ENCODE measurements at regions not wholly inside any gene's neighbourhood (a gene's known extent, or its start where the extent isn't known, plus 50 kb on each side); places are given as distances from the start of the nearest gene placed in this dataset.

DNA sequence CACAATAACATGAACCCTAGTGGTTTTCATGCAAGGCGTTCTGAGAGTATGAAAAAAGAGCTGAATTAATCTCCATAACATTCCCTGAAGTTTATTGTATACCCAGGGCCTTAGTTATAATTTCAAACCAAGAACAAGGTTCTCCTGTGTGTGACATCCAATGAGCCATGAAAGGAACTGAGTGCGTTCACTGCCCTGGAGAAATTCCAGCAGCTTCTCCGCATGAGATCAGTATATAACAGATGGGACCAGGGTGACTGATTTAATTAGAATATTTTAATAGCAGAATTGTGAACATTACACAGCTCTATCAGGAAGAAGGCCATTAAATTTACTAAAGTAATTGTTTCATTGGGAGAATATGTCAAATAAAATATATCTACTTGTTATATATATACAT, 1190.5 kb upstream of the SLC10A2 start:
- no peak for TF ChIP-seq EZH2phosphoT487 (IDR thresholded peaks at IDR 0.05; ENCODE audit: low read depth)
- TF ChIP-seq, protein P1, sequence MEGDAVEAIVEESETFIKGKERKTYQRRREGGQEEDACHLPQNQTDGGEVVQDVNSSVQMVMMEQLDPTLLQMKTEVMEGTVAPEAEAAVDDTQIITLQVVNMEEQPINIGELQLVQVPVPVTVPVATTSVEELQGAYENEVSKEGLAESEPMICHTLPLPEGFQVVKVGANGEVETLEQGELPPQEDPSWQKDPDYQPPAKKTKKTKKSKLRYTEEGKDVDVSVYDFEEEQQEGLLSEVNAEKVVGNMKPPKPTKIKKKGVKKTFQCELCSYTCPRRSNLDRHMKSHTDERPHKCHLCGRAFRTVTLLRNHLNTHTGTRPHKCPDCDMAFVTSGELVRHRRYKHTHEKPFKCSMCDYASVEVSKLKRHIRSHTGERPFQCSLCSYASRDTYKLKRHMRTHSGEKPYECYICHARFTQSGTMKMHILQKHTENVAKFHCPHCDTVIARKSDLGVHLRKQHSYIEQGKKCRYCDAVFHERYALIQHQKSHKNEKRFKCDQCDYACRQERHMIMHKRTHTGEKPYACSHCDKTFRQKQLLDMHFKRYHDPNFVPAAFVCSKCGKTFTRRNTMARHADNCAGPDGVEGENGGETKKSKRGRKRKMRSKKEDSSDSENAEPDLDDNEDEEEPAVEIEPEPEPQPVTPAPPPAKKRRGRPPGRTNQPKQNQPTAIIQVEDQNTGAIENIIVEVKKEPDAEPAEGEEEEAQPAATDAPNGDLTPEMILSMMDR (IDR thresholded peaks at IDR 0.05; ENCODE audit: low read depth, low read length), result no peak
- H2AFZ ChIP-seq (ENCODE audit: low read depth, low read length), result no peak overlapping the region
- no peaks in the 10 kb centered on the region for H4K20me1 ChIP-seq (ENCODE audit: insufficient read depth, low read length)
- H3K4me3 ChIP-seq (ENCODE audit: low read length), result no peak overlapping the region
- H3K27ac ChIP-seq (ENCODE audit: low read length), result no peak overlapping the region
- H3K79me2 ChIP-seq (ENCODE audit: low read length), result no peaks in the 10 kb centered on the region
- peaks cover 3% of the 10 kb centered on the region; the same call in 1 of the 2 replicates for H3K9me3 ChIP-seq (ENCODE audit: insufficient read depth, low read length)
- no peak overlapping the region for H3K4me2 ChIP-seq (ENCODE audit: low read length)
- no peaks in the 10 kb centered on the region for H3K27me3 ChIP-seq (ENCODE audit: low read depth, low read length)
- no peak overlapping the region for H3K9ac ChIP-seq (ENCODE audit: low read length)
- no peaks in the 10 kb centered on the region for H3K36me3 ChIP-seq (replicated peaks; ENCODE audit: low read depth, low read length)
- no peaks in the 10 kb centered on the region for H3K4me1 ChIP-seq (ENCODE audit: low read length)

DNA sequence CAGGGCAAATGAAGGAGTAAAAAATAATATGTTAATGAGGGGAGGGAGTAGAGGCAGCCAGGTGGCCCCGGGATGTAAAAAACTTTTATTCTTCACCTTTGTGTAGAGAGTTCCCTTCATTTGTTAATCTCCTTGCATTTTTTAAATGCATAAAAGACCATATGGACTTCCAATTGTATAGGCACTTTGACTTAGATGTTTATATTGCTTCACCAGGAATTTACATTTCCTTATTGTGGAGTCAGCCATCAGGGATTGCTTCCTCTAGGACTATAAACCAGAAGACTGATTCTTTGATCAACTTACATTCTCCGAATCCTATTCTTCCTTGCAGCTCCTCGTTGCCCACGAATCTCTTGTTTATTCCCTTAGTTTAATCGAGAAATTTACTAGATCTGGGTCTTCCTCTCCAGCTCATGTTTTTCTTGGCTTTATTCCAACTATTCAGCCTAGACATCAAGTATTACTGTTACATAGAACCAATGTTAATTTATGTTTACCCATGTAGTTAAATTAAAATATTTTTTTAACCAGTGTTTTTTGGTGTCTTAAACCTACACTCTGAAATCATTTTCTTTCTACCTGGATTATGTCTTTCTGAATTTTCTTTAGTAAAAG, 1187.0 kb upstream of the SLC10A2 start:
- no peaks in the 10 kb centered on the region for H3K79me2 ChIP-seq (ENCODE audit: low read length)
- H3K36me3 ChIP-seq (replicated peaks; ENCODE audit: low read depth, low read length), result no peaks in the 10 kb centered on the region
- H4K20me1 ChIP-seq (ENCODE audit: insufficient read depth, low read length), result no peaks in the 10 kb centered on the region
- no peak overlapping the region for H3K4me3 ChIP-seq (ENCODE audit: low read length)
- peaks cover 5% of the 10 kb centered on the region; the same call in 1 of the 2 replicates for H3K9me3 ChIP-seq (ENCODE audit: insufficient read depth, low read length)
- TF ChIP-seq, protein P1 (IDR thresholded peaks at IDR 0.05; ENCODE audit: low read depth, low read length), result no peak
- TF ChIP-seq EZH2phosphoT487 (IDR thresholded peaks at IDR 0.05; ENCODE audit: low read depth), result no peak
- no peak overlapping the region for H3K9ac ChIP-seq (ENCODE audit: low read length)
- H3K4me1 ChIP-seq (ENCODE audit: low read length), result no peaks in the 10 kb centered on the region
- no peak overlapping the region for H2AFZ ChIP-seq (ENCODE audit: low read depth, low read length)
- no peaks in the 10 kb centered on the region for H3K27me3 ChIP-seq (ENCODE audit: low read depth, low read length)
- H3K27ac ChIP-seq (ENCODE audit: low read length), result no peak overlapping the region
- no peak overlapping the region for H3K4me2 ChIP-seq (ENCODE audit: low read length)

DNA sequence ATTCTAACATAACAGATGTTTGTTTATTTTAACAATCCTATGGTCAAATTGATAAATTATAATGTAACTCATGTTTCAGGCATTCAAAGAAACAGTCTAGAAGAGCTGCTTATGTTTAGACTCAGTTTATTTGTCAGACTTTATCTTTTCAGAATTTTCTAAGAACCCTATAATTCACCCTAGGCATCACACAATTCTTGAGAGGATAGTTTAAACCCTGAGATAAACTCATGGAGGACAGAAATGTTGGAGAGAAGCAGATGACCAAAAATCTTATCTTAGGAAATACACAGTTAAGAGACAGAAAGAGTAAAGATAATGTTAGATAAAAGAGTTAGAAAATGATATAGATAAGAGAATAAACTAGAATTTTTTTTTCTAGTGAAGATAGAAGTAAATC, 1185.7 kb upstream of the SLC10A2 start:
- no peak overlapping the region for H3K4me2 ChIP-seq (ENCODE audit: low read length)
- no peaks in the 10 kb centered on the region for H4K20me1 ChIP-seq (ENCODE audit: insufficient read depth, low read length)
- no peaks in the 10 kb centered on the region for H3K36me3 ChIP-seq (replicated peaks; ENCODE audit: low read depth, low read length)
- no peaks in the 10 kb centered on the region for H3K4me1 ChIP-seq (ENCODE audit: low read length)
- H3K27ac ChIP-seq (ENCODE audit: low read length), result no peak overlapping the region
- no peak overlapping the region for H2AFZ ChIP-seq (ENCODE audit: low read depth, low read length)
- no peak overlapping the region for H3K9ac ChIP-seq (ENCODE audit: low read length)
- H3K9me3 ChIP-seq (ENCODE audit: insufficient read depth, low read length), result peaks cover 5% of the 10 kb centered on the region; the same call in 1 of the 2 replicates
- no peaks in the 10 kb centered on the region for H3K27me3 ChIP-seq (ENCODE audit: low read depth, low read length)
- H3K4me3 ChIP-seq (ENCODE audit: low read length), result no peak overlapping the region
- H3K79me2 ChIP-seq (ENCODE audit: low read length), result no peaks in the 10 kb centered on the region
- TF ChIP-seq, protein P1 (IDR thresholded peaks at IDR 0.05; ENCODE audit: low read depth, low read length), result no peak
- no peak for TF ChIP-seq EZH2phosphoT487 (IDR thresholded peaks at IDR 0.05; ENCODE audit: low read depth)

DNA sequence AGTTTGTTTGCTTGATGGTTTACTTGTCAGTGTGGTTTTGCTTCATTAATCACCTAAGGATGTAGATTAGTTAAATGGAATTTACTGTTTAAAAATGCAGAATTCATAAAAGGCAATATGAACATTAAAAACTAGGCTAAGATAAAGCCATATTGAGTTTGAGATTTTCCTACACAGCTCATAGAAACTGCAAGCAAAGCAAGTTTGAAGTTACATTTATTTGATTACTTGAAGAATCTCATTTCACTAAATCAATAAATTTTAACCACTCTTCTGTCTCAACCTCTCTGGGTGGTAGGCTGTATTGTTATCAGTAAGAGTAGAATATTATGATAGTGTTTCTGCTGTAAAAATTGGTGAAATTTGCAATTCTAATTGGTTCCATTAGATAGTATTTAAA, 1180.7 kb upstream of the SLC10A2 start:
- H3K27ac ChIP-seq (ENCODE audit: low read length), result no peak overlapping the region
- H2AFZ ChIP-seq (ENCODE audit: low read depth, low read length), result no peak overlapping the region
- H3K4me1 ChIP-seq (ENCODE audit: low read length), result no peaks in the 10 kb centered on the region
- H3K27me3 ChIP-seq (ENCODE audit: low read depth, low read length), result no peaks in the 10 kb centered on the region
- no peaks in the 10 kb centered on the region for H4K20me1 ChIP-seq (ENCODE audit: insufficient read depth, low read length)
- H3K9ac ChIP-seq (ENCODE audit: low read length), result no peak overlapping the region
- no peak overlapping the region for H3K4me2 ChIP-seq (ENCODE audit: low read length)
- H3K4me3 ChIP-seq (ENCODE audit: low read length), result no peak overlapping the region
- H3K9me3 ChIP-seq (ENCODE audit: insufficient read depth, low read length), result peaks cover 10% of the 10 kb centered on the region; the same call in 1 of the 2 replicates
- TF ChIP-seq, protein P1 (IDR thresholded peaks at IDR 0.05; ENCODE audit: low read depth, low read length), result no peak
- TF ChIP-seq EZH2phosphoT487 (IDR thresholded peaks at IDR 0.05; ENCODE audit: low read depth), result no peak
- H3K36me3 ChIP-seq (replicated peaks; ENCODE audit: low read depth, low read length), result no peaks in the 10 kb centered on the region
- no peaks in the 10 kb centered on the region for H3K79me2 ChIP-seq (ENCODE audit: low read length)

Data from OCI-LY3 (cell line).